UCSD-AML1 (cell line): ENCODE measurements at regions not wholly inside any gene's neighbourhood (a gene's known extent, or its start where the extent isn't known, plus 50 kb on each side); places are given as distances from the start of the nearest gene placed in this dataset.
"Not testable (repeated sequence)": the region's sequence is repeated elsewhere in the genome, so short reads cannot be mapped to it uniquely, and the experiment has no call there.

Source experiments
- DNase-seq: peaks from one replicate; lab custom pipeline; 2025; ENCODE audit not compliant: unreplicated experiment; lab: John Stamatoyannopoulos, UW

DNA sequence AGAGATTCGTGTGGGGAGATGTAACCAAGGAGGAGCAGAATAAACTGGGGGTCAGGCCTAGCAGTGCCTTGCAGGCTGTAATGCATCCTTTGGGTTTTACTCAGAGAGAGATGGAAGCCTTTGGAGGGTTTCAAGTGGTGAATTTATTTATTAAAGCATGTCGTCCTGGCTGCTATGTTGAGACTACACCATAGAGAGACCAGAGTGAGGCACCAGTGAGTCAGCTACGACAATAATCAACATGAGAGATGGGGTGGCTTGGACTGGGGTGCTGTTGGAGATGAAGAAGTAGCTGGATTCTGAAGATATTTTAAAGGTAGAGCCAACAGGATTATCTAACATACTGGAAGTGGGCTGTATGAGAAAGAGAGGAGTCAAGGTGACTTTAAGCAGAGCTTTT is 335.3 kb upstream of the ARHGEF26 start:
- no peak for DNase-seq

- DNase-seq = no peak
Observed at GRCh38 chr3:153789380-153789779, 331.8 kb upstream of the ARHGEF26 start.

DNA sequence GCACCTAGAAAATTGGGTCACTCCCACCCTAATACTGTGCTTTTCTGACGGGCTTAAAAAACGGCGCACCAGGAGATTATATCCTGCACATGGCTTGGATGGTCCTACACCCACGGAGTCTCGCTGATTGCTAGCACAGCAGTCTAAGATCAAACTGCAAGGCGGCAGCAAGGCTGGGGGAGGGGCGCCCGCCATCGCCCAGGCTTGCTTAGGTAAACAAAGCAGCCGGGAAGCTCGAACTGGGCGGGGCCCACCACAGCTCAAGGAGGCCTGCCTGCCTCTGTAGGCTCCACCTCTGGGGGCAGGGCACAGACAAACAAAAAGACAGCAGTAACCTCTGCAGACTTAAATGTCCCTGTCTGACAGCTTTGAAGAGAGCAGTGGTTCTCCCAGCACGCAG is 324.1 kb upstream of the ARHGEF26 start:
- not testable (repeated sequence) for DNase-seq

DNA sequence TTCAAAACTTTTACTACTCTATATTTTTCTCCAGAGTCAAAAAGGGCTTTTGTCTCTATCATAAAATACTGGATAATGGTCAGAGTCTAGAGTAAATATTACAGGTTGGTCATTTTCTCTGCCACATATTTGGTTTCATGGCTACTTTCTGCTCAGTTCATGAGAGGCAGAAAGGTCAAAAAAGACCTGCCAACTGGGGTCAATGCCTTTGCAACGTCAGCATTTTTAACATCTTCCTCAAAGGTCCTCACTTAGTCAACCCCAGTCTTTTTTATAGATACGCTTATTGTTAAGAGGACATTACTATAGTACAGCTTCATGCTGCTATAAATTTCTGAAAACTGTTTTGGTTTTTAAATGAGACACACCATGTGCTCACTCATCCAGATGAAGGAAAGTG is 312.1 kb upstream of the ARHGEF26 start:
- DNase-seq = no peak

- DNase-seq = no peak
Observed at GRCh38 chr3:153818338-153818737, 302.9 kb upstream of the ARHGEF26 start.

DNA sequence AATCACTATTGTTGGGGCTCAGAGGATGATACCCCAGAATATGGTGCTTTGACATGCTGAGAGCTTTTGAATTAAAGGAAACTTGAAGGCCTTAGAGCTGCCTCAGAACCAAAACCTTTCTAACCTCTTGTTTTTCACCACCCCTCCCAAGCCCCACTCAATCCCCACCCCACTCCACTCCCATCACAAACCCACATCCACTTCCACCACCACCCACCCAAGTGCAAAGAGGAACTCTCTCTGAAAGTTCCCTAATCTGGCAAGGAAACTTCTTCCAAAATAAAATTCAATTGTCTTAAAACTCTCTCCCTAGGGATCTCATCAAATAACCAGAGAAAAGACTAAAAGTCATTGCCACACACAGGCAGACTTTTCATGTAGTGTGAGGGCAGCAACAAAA is 301.2 kb upstream of the ARHGEF26 start:
- DNase-seq = peak; percentile 24

- not testable (repeated sequence) for DNase-seq
Observed at GRCh38 chr3:153828346-153828745, 292.8 kb upstream of the ARHGEF26 start.

- DNase-seq = no peak
Observed at GRCh38 chr3:153829606-153830170, 291.5 kb upstream of the ARHGEF26 start.

- DNase-seq = no peak
Observed at GRCh38 chr3:153830552-153830951, 290.6 kb upstream of the ARHGEF26 start.

DNA sequence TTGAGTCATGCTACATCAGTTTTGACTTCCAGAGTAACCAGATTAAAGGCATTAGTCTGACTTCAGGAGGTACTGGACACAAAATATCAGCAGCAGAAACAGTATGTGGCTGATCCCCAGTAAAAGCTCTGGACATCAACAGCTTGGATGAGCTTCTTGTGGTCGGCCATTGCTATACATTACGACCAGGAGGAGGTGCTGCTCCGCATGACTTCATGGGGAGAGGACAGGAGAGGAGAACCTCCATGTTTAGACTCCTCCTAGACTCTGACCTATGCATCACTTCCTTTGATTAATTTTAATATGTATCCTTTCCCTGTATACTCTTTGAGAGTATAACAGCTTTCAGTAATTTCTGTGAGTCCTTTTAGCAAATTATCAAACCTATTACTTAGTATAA is 285.6 kb upstream of the ARHGEF26 start:
- DNase-seq = no peak

- no peak for DNase-seq
Observed at GRCh38 chr3:153840487-153840886, 280.7 kb upstream of the ARHGEF26 start.

GRCh38 chr3:153843994-153844393 is 277.2 kb upstream of the ARHGEF26 start:
- no peak for DNase-seq

DNA sequence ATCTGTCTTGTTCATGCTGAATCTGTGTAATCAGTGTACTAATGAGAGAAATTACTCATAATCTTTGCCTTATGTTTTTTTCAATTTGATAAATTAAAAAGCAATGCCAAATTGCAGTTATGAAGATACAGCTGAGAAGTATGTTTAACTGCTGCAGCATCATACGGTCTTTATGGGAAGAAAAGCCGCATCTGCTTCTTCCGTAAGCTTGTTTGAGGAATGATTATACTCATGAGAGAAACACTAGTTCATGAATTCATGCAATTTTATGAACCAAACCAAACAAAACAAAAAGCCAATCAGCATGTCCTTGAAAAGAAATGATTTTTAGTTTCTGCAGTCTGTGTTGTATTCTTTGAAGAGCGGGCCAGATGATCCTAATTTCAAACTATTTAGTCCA is 275.9 kb upstream of the ARHGEF26 start:
- DNase-seq = no peak

DNA sequence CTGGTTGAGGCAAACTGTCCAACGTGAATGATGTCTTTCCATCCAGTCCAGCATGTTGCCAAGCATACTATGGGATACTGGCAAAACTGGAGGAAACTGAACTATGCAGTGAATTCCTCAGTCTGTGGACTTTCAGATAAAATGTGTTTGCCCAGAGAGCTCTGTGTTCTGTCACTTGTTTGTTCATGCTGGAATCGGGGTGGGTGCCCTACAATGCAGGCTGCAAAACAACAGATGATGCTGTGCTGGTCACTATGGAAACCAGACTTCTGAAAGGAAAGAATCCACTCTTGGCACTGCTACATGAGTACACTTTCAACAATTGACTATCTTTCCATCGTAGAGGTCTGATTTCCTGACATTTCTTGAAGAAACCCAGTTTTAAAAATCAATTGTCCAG is 272.5 kb upstream of the ARHGEF26 start:
- DNase-seq = no peak

DNA sequence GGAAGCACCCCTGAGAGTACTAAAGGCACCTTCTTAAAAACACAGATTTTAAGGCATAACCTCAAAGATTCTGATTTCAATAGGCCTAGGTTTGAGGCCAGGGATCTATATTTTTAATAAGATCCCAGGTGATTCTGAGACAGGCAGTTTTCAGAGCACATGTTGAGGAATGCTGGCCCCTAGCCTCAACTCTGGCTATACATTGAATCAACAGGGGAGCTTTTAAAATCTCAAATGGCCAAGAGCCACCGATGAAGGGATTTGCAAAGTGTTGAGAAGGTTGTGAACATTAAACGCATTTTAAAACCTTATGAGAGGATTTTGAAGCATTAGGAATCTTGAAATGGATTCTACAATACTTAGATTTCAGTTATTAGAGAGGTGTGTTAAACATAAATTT is 268.8 kb upstream of the ARHGEF26 start:
- DNase-seq = no peak

- no peak for DNase-seq
Observed at GRCh38 chr3:153853163-153853562, 268.0 kb upstream of the ARHGEF26 start.

- no peak for DNase-seq
Observed at GRCh38 chr3:153855772-153856171, 265.4 kb upstream of the ARHGEF26 start.

DNA sequence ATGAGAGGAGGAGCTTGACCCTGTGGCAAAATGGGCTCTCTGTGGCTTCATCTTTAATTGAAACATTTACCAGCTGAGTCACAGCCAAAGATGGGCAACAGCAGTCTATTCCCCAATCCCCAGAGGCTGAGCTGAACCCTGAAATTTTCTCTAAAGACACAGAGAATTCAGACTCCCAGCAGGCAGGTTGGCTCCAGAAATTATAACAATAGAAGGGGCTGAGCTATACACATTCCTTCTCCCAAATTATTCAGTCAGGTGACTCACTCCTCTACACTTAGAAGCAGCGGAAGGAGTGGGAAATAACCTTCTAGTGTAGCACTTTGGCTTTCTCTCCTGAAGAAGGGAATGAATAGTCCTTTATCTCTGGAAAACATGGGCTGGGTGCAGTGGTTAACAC is 264.3 kb upstream of the ARHGEF26 start:
- no peak for DNase-seq

DNA sequence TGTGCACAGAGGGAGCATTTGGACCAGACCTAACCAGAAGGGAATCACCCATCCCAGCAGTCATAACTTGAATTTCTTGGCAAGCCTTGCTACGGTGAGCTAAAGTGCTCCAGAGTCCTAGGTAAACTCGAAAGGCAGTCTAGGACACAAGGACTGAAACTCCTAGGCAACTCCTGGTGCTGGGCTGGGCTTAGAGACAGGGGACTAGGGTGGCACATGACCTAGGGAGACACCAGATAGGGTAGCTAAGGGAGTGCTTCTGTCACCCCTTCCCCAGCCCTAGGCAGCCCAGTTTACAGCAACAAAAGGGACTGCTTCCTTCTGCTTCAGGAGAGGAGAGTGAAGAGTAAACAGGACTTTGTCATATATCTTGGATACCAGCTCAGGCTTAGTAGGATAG is 256.4 kb upstream of the ARHGEF26 start:
- no peak for DNase-seq

- DNase-seq = no peak
Observed at GRCh38 chr3:153866901-153867300, 254.3 kb upstream of the ARHGEF26 start.

DNA sequence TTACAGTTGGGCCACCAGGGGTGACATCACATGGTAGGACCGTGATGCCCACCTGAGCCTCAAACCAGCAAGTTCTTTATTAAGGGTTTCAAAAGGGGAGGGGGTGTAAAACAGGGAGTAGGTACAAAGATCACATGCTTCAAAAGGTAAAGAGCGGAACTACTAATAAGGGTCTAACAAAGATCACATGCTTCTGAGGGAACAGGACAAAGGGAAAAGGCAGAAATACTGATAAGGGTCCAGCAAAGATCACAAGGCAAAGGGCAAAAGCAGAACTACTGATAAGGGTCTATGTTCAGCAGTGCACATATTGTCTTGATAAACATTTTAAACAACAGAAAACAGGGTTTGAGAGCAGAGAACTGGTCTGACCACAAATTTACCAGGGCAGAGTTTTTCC is 246.8 kb upstream of the ARHGEF26 start:
- DNase-seq = not testable (repeated sequence)

GRCh38 chr3:153880493-153880892 is 240.7 kb upstream of the ARHGEF26 start:
- DNase-seq = no peak

GRCh38 chr3:153881201-153881600 is 240.0 kb upstream of the ARHGEF26 start:
- DNase-seq = no peak

DNA sequence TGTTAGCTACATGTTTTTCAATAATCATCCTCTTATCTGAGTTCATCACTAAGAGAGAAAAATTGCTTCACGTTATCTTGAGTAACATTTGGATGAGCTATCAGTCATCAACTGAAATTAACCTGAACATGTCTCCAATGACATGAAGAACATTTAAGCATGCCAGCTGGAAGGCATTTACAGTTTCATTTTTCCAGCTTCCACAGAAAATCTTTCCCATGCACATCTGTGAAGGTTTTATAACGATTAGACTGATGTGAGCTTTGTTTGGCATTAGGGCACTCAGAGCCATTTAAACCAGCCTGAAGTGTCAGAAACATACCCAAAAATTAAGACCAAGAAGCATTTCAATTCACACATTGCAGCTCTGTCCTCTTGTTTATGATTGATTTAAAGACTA is 235.8 kb upstream of the ARHGEF26 start:
- no peak for DNase-seq
